ENCODE measurements at regions not wholly inside any gene's neighbourhood (a gene's known extent, or its start where the extent isn't known, plus 50 kb on each side); places are given as distances from the start of the nearest gene placed in this dataset.

- no peak overlapping the region for H3K4me3 ChIP-seq (ENCODE audit: low read depth, low read length)
- no peak for DNase-seq (ENCODE audit: low read depth)
- TF ChIP-seq, protein P1, sequence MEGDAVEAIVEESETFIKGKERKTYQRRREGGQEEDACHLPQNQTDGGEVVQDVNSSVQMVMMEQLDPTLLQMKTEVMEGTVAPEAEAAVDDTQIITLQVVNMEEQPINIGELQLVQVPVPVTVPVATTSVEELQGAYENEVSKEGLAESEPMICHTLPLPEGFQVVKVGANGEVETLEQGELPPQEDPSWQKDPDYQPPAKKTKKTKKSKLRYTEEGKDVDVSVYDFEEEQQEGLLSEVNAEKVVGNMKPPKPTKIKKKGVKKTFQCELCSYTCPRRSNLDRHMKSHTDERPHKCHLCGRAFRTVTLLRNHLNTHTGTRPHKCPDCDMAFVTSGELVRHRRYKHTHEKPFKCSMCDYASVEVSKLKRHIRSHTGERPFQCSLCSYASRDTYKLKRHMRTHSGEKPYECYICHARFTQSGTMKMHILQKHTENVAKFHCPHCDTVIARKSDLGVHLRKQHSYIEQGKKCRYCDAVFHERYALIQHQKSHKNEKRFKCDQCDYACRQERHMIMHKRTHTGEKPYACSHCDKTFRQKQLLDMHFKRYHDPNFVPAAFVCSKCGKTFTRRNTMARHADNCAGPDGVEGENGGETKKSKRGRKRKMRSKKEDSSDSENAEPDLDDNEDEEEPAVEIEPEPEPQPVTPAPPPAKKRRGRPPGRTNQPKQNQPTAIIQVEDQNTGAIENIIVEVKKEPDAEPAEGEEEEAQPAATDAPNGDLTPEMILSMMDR (IDR thresholded peaks at IDR 0.05; ENCODE audit: control insufficient read depth, extremely low read depth, insufficient read depth), result no peak
Observed at GRCh38 chr21:15224346-15225086, 159.7 kb upstream of the NRIP1 start.

DNA sequence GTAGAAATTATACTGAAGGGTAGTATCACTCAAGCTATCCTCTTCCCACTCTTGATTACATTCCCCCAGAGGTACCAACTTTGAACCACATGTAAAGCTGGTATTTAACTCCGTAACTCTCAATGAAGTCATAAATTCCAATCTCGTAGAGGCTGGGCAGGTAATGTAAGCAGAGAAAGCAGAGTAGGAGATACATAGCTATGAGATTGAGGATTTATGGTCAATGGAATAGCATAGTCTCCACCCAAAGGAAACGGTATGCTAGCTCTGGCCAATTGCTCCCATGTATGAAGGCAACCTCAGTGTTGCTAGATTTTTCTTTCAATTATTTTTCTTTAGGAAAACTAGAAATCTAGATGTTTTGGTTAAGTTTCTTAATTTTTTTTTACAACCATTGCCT lies 163.1 kb upstream of the NRIP1 start:
- no peak overlapping the region for H3K4me3 ChIP-seq (ENCODE audit: low read depth, low read length)
- TF ChIP-seq, protein P1 (IDR thresholded peaks at IDR 0.05; ENCODE audit: control insufficient read depth, extremely low read depth, insufficient read depth), result no peak
- no peak for DNase-seq (ENCODE audit: low read depth)

DNA sequence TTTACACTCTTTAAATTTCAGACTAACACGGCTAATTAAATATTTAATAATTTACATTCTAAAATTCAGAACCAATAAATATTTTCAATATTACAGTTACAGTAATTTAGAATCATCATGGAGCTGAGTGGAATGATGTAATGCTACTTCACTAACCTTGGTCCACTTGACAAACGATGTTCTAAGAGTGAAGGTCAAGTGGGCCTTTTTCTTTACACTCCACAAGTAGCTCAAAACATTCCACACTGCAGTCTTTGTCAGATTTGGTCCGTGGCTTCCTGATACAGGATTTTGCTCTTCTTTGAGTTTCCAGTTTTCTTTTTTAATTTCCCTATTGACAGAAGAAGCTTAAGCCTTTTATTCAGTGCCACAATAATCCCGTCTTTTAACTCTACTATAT lies 164.6 kb upstream of the NRIP1 start:
- TF ChIP-seq, protein P1 (IDR thresholded peaks at IDR 0.05; ENCODE audit: control insufficient read depth, extremely low read depth, insufficient read depth), result no peak
- DNase-seq (ENCODE audit: low read depth), result no peak
- H3K4me3 ChIP-seq (ENCODE audit: low read depth, low read length), result no peak overlapping the region

DNA sequence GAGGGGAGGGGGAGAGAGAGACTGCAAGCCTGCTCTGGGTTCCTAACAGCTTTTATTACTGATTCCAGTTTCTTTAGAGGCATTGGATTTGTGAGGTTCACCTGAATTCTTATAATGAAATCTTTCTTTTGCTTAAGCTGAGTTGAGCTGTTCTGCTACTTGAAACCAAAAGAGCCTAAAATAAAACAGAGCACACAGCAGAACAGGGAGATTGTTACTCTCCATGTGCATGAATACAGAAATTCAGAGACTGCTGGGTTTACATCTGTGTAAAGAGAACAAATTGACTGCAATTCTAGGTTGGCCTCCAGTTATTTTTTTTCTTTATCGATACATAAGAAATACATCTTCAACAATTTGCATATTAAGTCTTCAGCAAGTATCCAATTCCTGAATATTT lies 168.8 kb upstream of the NRIP1 start:
- no peak overlapping the region for H3K4me3 ChIP-seq (ENCODE audit: low read depth, low read length)
- DNase-seq (ENCODE audit: low read depth), result no peak
- TF ChIP-seq, protein P1 (IDR thresholded peaks at IDR 0.05; ENCODE audit: control insufficient read depth, extremely low read depth, insufficient read depth), result no peak

DNA sequence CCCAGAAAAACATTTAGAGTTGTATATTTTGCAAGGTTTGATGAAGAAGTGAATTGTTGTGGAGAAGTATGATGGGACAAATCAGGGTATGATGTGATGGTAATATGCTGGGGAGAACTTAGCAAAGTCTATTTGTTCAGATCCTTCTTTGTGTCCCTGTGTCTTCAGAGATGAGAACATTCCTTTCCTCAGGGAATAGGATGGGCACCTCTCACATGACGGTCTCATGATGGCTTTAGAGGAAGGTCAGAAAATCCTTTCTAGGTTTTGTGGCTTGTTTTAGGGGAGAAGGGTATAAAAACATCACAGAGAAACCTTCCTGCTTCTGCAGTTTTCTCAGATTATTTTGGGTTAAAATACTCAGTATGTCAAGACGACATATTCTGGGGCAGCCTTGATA lies 171.3 kb upstream of the NRIP1 start:
- H3K4me3 ChIP-seq (ENCODE audit: low read depth, low read length), result no peak overlapping the region
- no peak for DNase-seq (ENCODE audit: low read depth)
- TF ChIP-seq, protein P1 (IDR thresholded peaks at IDR 0.05; ENCODE audit: control insufficient read depth, extremely low read depth, insufficient read depth), result no peak

DNA sequence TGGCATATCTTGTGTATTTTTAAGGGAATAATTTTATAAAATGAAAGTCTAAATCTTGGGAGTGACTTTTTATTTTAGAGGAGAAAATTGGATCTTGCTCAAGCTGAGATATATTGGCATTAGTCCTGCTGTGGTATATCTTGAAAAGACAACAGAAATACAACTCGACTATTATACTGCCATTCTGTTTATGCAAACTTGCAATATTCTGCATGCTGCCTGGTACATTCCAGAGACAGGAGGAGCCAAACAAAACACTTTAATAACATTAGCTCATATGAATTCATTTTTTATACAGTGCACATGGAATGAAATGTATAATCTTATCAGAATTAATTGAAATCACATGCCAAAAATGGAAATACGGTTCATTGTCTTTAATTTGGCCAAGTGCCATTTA lies 176.0 kb upstream of the NRIP1 start:
- no peak for DNase-seq (ENCODE audit: low read depth)
- TF ChIP-seq, protein P1 (IDR thresholded peaks at IDR 0.05; ENCODE audit: control insufficient read depth, extremely low read depth, insufficient read depth), result no peak
- H3K4me3 ChIP-seq (ENCODE audit: low read depth, low read length), result no peak overlapping the region
